A673 (cell line): ENCODE measurements at regions not wholly inside any gene's neighbourhood (a gene's known extent, or its start where the extent isn't known, plus 50 kb on each side); places are given as distances from the start of the nearest gene placed in this dataset.

Experiments used
- BruUV-seq: library from RNA; stranded (reverse); fragments of 400-500 nt; replicated peaks from 2 replicates; lab custom pipeline; 2021; lab: Mats Ljungman, UMichigan
- CTCF ChIA-PET: fragments of 300-600 bp; sonication (Branson Sonifier 250); formaldehyde crosslinking; loops from one replicate; lab custom pipeline; 2022; ENCODE audit warnings: antibody characterized with exemption; lab: Charles Lee
- POLR2A ChIA-PET: fragments of 300-600 bp; sonication (Branson Sonifier 250); formaldehyde crosslinking; loops from one replicate; lab custom pipeline; 2022; ENCODE audit warnings: antibody characterized with exemption; ENCODE audit not compliant: low non-redundant PET; lab: Charles Lee
- DNase-seq: peaks from one replicate; pipeline ENCODE4 v3.0.0-alpha.2; 2015; ENCODE audit warnings: low spot score
- H3K27ac ChIP-seq: fragments of 200-600 bp; sonication (generic); 2 replicates; pipeline ENCODE4 v1.5.1; 2016; ENCODE audit warnings: mixed run types, low read depth, mild to moderate bottlenecking, mixed read lengths, antibody characterized with exemption, low read length; ENCODE audit not compliant: poor library complexity, severe bottlenecking
- H3K27me3 ChIP-seq: fragments of 200-600 bp; sonication (generic); replicated peaks from 2 replicates; pipeline ENCODE4 v1.6.1; 2017; ENCODE audit warnings: mixed run types, low read depth, mild to moderate bottlenecking, mixed read lengths, antibody characterized with exemption, low read length; ENCODE audit not compliant: insufficient read depth, poor library complexity
- H3K36me3 ChIP-seq: fragments of 200-600 bp; sonication (generic); 2 replicates; pipeline ENCODE4 v1.6.1; 2016; ENCODE audit warnings: mixed run types, mild to moderate bottlenecking, mixed read lengths, antibody characterized with exemption, low read length; ENCODE audit not compliant: insufficient read depth, poor library complexity, severe bottlenecking
- H3K4me1 ChIP-seq: fragments of 200-600 bp; sonication (generic); 2 replicates; pipeline ENCODE4 v1.6.1; 2017; ENCODE audit warnings: mixed run types, mild to moderate bottlenecking, mixed read lengths, antibody characterized with exemption, low read length; ENCODE audit not compliant: insufficient read depth, poor library complexity, severe bottlenecking
- H3K4me3 ChIP-seq: fragments of 200-600 bp; sonication (generic); 2 replicates; pipeline ENCODE4 v1.5.1; 2016; ENCODE audit warnings: low read depth, mixed run types, mild to moderate bottlenecking, mixed read lengths, low read length; ENCODE audit not compliant: poor library complexity, severe bottlenecking
- H3K9me3 ChIP-seq: fragments of 200-600 bp; sonication (generic); 2 replicates; pipeline ENCODE4 v1.6.1; 2016; ENCODE audit warnings: mixed run types, low read depth, mild to moderate bottlenecking, mixed read lengths, antibody characterized with exemption, low read length; ENCODE audit not compliant: poor library complexity, severe bottlenecking
- EZH2 ChIP-seq: fragments of 200-600 bp; sonication (generic); IDR thresholded peaks from 2 replicates; pipeline ENCODE4 v1.6.1; 2017; ENCODE audit warnings: borderline replicate concordance, low read depth, mild to moderate bottlenecking, mixed read lengths, antibody characterized with exemption, low read length; ENCODE audit not compliant: poor library complexity, severe bottlenecking
- intact Hi-C: fragments of 100-400 bp; cut with micrococcal nuclease; formaldehyde crosslinking; loops from one replicate; pipeline ENCODE4 v1.10.0; 2022; ENCODE audit not compliant: unreplicated experiment
- TF ChIP-seq, protein P1 (sequence below): fragments of 300-800, 200-600 bp; sonication (generic); conservative IDR thresholded peaks from 2 replicates; pipeline ENCODE4 v1.5.1; 2017; ENCODE audit warnings: low read depth, mild to moderate bottlenecking, antibody characterized with exemption, low read length, moderate library complexity, mixed read lengths

GRCh38 chr1:68782890-68783289 lies 286.0 kb upstream of the DEPDC1 start:
- POLR2A ChIA-PET = no interaction called here
- H3K4me1 ChIP-seq = no peaks in the 10 kb centered on the region
- H3K36me3 ChIP-seq = no peaks in the 10 kb centered on the region
- no peak for DNase-seq
- TF ChIP-seq EZH2 = no peak
- TF ChIP-seq, protein P1, sequence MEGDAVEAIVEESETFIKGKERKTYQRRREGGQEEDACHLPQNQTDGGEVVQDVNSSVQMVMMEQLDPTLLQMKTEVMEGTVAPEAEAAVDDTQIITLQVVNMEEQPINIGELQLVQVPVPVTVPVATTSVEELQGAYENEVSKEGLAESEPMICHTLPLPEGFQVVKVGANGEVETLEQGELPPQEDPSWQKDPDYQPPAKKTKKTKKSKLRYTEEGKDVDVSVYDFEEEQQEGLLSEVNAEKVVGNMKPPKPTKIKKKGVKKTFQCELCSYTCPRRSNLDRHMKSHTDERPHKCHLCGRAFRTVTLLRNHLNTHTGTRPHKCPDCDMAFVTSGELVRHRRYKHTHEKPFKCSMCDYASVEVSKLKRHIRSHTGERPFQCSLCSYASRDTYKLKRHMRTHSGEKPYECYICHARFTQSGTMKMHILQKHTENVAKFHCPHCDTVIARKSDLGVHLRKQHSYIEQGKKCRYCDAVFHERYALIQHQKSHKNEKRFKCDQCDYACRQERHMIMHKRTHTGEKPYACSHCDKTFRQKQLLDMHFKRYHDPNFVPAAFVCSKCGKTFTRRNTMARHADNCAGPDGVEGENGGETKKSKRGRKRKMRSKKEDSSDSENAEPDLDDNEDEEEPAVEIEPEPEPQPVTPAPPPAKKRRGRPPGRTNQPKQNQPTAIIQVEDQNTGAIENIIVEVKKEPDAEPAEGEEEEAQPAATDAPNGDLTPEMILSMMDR = peak; percentile 32; the same call in 1 of the 2 replicates
- no TSS peak for BruUV-seq
- no peaks in the 10 kb centered on the region for H3K9me3 ChIP-seq
- no peak overlapping the region for H3K27ac ChIP-seq
- no peak overlapping the region for H3K4me3 ChIP-seq
- CTCF ChIA-PET = no interaction called here
- H3K27me3 ChIP-seq = no peaks in the 10 kb centered on the region
- intact Hi-C loops = loop anchor here (2.0 kb wide), 1 partner anchor 954 kb away; no protein-coding TSS in a partner anchor

- H3K4me1 ChIP-seq = no peaks in the 10 kb centered on the region
- H3K27me3 ChIP-seq = no peaks in the 10 kb centered on the region
- no peak overlapping the region for H3K4me3 ChIP-seq
- intact Hi-C loops = no loop called here
- DNase-seq = no peak
- ChIA-PET POLR2A (no interaction called here), CTCF (no interaction called here)
- no TSS peak for BruUV-seq
- TF ChIP-seq EZH2 = no peak
- TF ChIP-seq, protein P1 = no peak
- no peak overlapping the region for H3K27ac ChIP-seq
- no peaks in the 10 kb centered on the region for H3K9me3 ChIP-seq
- H3K36me3 ChIP-seq = no peaks in the 10 kb centered on the region
Measured at GRCh38 chr1:68785328-68785727, 288.4 kb upstream of the DEPDC1 start.

GRCh38 chr1:68788762-68789161 lies 291.9 kb upstream of the DEPDC1 start:
- intact Hi-C loops = no loop called here
- CTCF ChIA-PET = no interaction called here
- Histone ChIP-seq H3K27ac (no peak overlapping the region), H3K4me3 (no peak overlapping the region), H3K9me3 (no peaks in the 10 kb centered on the region), H3K4me1 (no peaks in the 10 kb centered on the region), H3K36me3 (no peaks in the 10 kb centered on the region), H3K27me3 (no peaks in the 10 kb centered on the region)
- DNase-seq = no peak
- TF ChIP-seq, protein P1 = no peak
- no peak for TF ChIP-seq EZH2
- BruUV-seq = no TSS peak
- POLR2A ChIA-PET = no interaction called here
